Activated CD4-positive, alpha-beta memory T cell treated with anti-CD3 and anti-CD28 coated beads for 36 hours (primary cell): ENCODE measurements at regions not wholly inside any gene's neighbourhood (a gene's known extent, or its start where the extent isn't known, plus 50 kb on each side); places are given as distances from the start of the nearest gene placed in this dataset.
"Not testable (repeated sequence)": the region's sequence is repeated elsewhere in the genome, so short reads cannot be mapped to it uniquely, and the experiment has no call there.

ENCODE experiments used
- CTCF ChIA-PET: fragments of 350-600 bp; sonication (Branson Sonifier 250); formaldehyde crosslinking; loops from one replicate; lab custom pipeline; 2021; ENCODE audit warnings: antibody characterized with exemption, inconsistent platforms; lab: Charles Lee
- POLR2A ChIA-PET: fragments of 350-600 bp; sonication (Branson Sonifier 250); formaldehyde crosslinking; loops from one replicate; lab custom pipeline; 2021; ENCODE audit warnings: antibody characterized with exemption; lab: Charles Lee
- DNase-seq: peaks from one replicate; pipeline ENCODE4 v3.0.0-alpha.2; 2020
- H3K27ac Mint-ChIP-seq: one replicate; pipeline ENCODE4 v1.8.0; 2021; ENCODE audit warnings: mixed read lengths
- H3K27me3 Mint-ChIP-seq: one replicate; pipeline ENCODE4 v1.8.0; 2021; ENCODE audit warnings: mixed read lengths
- H3K36me3 Mint-ChIP-seq: one replicate; pipeline ENCODE4 v1.8.0; 2021; ENCODE audit warnings: mixed read lengths
- H3K4me1 Mint-ChIP-seq: one replicate; pipeline ENCODE4 v1.8.0; 2021; ENCODE audit warnings: low read depth, mixed read lengths
- H3K4me3 Mint-ChIP-seq: one replicate; pipeline ENCODE4 v1.8.0; 2021; ENCODE audit warnings: mild to moderate bottlenecking, mixed read lengths
- H3K9me3 Mint-ChIP-seq: one replicate; pipeline ENCODE4 v1.8.0; 2021; ENCODE audit warnings: mixed read lengths
- intact Hi-C: fragments of 100-400 bp; cut with micrococcal nuclease; formaldehyde crosslinking; loops from one replicate; pipeline ENCODE4 v1.15.1; 2023

DNA sequence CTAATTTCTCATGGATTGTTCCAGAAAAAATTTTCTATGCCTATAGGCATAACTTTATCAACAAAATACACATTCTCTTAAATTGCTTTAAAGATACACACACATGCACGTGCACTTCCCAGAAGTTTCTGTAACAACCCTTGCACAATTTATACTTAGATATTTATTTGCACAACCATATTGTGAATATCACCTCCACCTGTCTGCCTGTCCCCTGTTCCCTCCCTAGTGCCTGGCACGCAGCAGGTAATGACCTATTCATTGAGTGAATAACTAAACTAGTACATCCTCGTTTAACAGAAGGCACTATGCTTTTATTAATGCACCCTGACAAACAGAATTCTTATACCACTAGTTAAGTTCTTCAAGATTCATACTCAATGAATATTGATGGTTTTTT is 198.9 kb downstream of the BCAS1 start:
- ChIA-PET POLR2A (interaction anchor here (0.7 to 1.7 kb wide), 4 partner anchors 20 to 262 kb away, joined by 3 to 4 read pairs (median 3); no protein-coding TSS in a partner anchor), CTCF (interaction anchor here (1.1 to 2.0 kb wide), 6 partner anchors 12 to 292 kb away, joined by 3 to 14 read pairs (median 6); no protein-coding TSS in a partner anchor)
- Mint-ChIP-seq H3K36me3 (no peaks in the 10 kb centered on the region), H3K27ac (no peak overlapping the region), H3K4me3 (no peak overlapping the region), H3K4me1 (peaks cover 57% of the 10 kb centered on the region), H3K9me3 (no peaks in the 10 kb centered on the region), H3K27me3 (no peaks in the 10 kb centered on the region)
- no peak for DNase-seq
- intact Hi-C loops: loop anchor here (5.0 kb wide), 1 partner anchor 229 kb away; no protein-coding TSS in a partner anchor

DNA sequence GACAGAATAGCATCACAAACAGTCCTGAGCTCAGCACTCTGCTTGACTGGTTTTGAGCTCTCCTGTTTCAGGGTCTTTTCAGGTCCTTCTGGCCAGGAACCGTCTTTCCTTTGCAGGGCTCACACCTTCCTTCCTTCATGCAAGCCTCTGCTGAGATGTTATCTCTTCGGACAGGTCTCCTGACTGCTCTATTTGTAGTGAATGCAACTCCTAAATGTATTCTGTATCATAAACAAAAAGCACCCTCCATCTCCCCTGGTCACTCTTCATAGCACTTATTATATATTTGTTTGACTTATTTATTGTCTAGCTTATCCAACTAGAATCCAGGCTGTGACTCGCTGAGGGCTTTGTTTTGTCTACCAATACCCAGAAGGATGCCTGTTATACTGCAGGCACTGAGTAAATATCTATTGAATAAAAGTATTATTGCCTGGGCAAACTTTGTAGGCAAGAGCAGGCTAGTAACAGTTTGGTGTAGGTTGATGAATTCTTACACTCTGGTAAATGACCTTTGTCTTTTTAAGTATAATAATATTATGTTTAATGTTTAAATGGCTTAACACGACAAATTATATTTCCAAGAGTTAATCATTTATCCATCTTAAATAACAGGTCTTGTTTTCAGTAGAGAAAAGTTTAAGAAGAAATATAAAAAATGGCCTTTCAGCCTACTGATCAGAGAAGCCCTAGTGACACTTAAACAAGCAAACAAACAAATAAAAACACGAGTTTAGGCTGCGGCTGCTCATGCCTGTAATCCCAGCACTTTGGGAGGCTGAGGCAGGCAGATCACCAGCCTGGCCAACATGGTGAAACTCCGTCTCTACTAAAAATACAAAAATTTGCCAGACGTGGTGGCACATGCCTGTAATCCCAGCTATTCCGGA is 199.7 kb downstream of the BCAS1 start:
- Mint-ChIP-seq H3K9me3 (no peaks in the 10 kb centered on the region), H3K4me3 (no peak overlapping the region), H3K36me3 (no peaks in the 10 kb centered on the region), H3K4me1 (peaks cover 63% of the 10 kb centered on the region), H3K27me3 (no peaks in the 10 kb centered on the region), H3K27ac (peak overlapping the region; percentile 40)
- intact Hi-C loops: loop anchor here (5.0 kb wide), 1 partner anchor 228 kb away; no protein-coding TSS in a partner anchor
- ChIA-PET CTCF (interaction anchor here (0.7 to 1.8 kb wide), 13 partner anchors 12 to 291 kb away, joined by 3 to 9 read pairs (median 4); no protein-coding TSS in a partner anchor), POLR2A (interaction anchor here (1.3 to 1.7 kb wide), 2 partner anchors 228 to 290 kb away, joined by 3 to 5 read pairs; no protein-coding TSS in a partner anchor)
- no peak for DNase-seq

DNA sequence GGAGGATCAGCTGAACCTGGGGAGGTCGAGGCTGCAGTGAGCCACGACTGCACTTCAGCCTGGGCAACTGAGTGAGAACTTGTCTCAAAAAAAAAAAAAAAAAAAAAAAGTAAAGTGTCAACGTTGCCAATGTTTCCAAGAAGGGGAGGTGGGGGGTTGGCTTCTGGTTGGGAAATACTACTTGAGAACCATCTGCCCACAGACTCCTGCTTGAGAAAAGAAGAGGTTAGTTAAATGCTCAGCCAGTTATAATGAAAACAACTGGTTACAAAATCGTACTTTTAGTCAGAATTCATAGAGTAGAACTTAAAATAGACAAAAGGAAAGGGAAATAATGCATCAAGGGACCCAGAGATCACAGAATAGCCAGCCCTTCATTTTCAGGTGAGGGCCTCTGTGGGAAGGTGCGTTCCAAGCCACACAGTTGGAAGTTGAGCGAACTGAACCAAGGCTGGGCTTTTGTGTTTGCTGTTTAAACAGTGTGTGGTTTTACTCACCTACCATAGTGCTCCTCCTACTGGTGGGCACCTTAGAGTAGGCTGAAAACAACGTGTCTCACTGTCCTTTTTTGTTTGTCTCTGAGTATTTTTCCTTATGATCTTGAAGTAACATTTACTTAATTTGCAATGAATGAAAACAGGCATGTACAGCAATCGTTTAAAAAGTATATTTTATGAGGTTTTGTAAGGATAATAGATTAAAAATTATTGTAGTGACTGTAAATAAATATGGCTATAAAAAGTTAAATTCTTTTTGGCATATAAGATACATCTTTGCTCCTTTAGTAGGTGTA is 200.7 kb downstream of the BCAS1 start:
- peak; percentile 87 for DNase-seq
- Mint-ChIP-seq H3K27me3 (no peaks in the 10 kb centered on the region), H3K27ac (peak overlapping the region; percentile 77), H3K9me3 (no peaks in the 10 kb centered on the region), H3K36me3 (no peaks in the 10 kb centered on the region), H3K4me1 (peaks cover 68% of the 10 kb centered on the region), H3K4me3 (peak overlapping the region; percentile 52)
- CTCF ChIA-PET: interaction anchor here (0.6 to 1.8 kb wide), 13 partner anchors 14 to 359 kb away, joined by 3 to 9 read pairs (median 4); no protein-coding TSS in a partner anchor
- intact Hi-C loops: loop anchor here (1.0 to 5.0 kb wide), 10 partner anchors 24 to 290 kb away; no protein-coding TSS in a partner anchor
- POLR2A ChIA-PET: interaction anchor here (0.7 to 1.3 kb wide), 2 partner anchors 16 to 289 kb away, joined by 4 to 5 read pairs; no protein-coding TSS in a partner anchor

DNA sequence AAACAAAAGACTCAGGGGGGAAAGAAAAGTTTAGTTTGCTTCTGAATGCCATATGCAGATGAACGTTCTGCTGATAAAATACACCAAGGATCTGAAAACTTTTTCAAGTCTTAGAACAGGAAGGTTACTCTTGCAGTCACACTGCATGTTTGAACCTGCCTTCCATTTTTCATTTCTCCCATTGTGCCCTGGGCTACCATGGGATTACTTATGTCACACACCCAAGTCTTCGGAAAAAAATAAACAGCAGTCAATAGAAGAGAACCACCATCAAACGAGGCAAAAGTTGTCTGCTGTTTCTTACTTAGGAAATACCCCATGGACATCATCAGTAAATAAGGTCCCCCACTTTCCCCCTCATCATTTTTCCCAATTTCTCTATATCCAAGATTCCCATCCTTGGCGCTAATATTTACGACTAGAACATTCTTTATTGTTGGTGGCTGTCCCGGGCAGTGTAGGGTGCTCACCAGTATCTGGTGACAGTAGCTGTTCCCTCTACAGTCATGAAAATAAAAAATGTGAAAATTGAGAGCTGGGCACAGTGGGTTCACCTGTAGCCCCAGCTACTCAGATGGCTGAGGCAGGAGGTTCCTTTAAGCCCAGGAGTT is 202.5 kb downstream of the BCAS1 start:
- no peaks in the 10 kb centered on the region for H3K36me3 Mint-ChIP-seq
- H3K27me3 Mint-ChIP-seq: no peaks in the 10 kb centered on the region
- intact Hi-C loops: loop anchor here (5.0 kb wide), 1 partner anchor 41 kb away; no protein-coding TSS in a partner anchor
- H3K4me1 Mint-ChIP-seq: peaks cover 74% of the 10 kb centered on the region
- no peaks in the 10 kb centered on the region for H3K9me3 Mint-ChIP-seq
- DNase-seq: no peak
- ChIA-PET POLR2A (interaction anchor here (0.6 kb wide), 1 partner anchor 48 kb away, joined by 3 read pairs; no protein-coding TSS in a partner anchor), CTCF (no interaction called here)
- peak overlapping the region; percentile 80 for H3K27ac Mint-ChIP-seq
- H3K4me3 Mint-ChIP-seq: peak overlapping the region; percentile 51

DNA sequence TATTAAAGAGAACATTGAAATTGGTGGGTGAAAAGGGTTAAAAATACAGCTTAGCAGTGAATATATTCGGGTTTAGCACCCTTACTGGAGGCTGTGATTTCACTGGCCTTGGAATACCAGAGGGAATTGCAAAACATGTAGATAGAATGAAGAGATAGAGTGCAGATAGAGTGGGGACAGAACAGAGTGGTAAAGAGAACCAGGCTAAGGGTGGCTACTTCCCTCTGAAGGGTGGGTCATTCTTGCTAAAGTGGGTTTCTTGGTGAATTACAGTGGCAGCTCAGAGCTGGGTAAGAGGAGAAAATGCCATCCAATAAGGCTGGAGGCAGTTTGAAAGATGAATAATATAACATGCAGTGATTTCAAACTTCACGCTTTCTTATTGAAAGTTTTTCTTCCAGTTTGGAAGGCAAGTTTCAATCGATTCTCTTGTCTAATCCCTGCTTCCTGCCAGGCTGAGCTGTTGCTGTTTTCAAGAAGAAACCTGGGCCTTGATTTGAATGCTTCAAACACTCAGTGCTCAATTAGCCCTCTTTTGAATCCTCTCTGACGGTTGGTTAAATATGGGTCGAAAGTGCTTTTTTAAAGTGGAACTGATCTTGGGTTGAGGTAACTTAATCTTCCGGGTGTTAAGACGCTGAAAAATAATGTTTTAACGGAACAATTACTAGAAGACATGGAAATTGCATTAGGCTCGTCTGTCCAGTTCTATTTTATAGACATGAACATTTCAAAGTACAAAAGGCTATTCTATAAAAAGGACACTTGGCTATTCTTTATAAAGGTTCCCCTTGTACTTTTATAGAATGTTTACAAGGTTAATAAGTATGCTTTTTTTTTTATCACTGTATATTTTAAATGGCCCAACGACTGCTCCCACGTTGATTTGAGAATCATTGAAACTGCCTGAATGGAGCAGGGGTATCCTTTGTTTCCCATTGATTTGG is 203.3 kb downstream of the BCAS1 start:
- Mint-ChIP-seq H3K4me3 (peak overlapping the region; percentile 51), H3K9me3 (no peaks in the 10 kb centered on the region), H3K27ac (peak overlapping the region; percentile 80), H3K4me1 (peaks cover 68% of the 10 kb centered on the region), H3K27me3 (no peaks in the 10 kb centered on the region), H3K36me3 (no peaks in the 10 kb centered on the region)
- intact Hi-C loops: loop anchor here (5.0 kb wide), 1 partner anchor 40 kb away; no protein-coding TSS in a partner anchor
- ChIA-PET POLR2A (interaction anchor here (0.6 to 1.3 kb wide), 4 partner anchors 32 to 177 kb away, joined by 3 to 4 read pairs (median 4); no protein-coding TSS in a partner anchor), CTCF (interaction anchor here (0.7 to 4.6 kb wide), 4 partner anchors 19 to 159 kb away, joined by 3 to 24 read pairs (median 3); no protein-coding TSS in a partner anchor)
- no peak for DNase-seq

DNA sequence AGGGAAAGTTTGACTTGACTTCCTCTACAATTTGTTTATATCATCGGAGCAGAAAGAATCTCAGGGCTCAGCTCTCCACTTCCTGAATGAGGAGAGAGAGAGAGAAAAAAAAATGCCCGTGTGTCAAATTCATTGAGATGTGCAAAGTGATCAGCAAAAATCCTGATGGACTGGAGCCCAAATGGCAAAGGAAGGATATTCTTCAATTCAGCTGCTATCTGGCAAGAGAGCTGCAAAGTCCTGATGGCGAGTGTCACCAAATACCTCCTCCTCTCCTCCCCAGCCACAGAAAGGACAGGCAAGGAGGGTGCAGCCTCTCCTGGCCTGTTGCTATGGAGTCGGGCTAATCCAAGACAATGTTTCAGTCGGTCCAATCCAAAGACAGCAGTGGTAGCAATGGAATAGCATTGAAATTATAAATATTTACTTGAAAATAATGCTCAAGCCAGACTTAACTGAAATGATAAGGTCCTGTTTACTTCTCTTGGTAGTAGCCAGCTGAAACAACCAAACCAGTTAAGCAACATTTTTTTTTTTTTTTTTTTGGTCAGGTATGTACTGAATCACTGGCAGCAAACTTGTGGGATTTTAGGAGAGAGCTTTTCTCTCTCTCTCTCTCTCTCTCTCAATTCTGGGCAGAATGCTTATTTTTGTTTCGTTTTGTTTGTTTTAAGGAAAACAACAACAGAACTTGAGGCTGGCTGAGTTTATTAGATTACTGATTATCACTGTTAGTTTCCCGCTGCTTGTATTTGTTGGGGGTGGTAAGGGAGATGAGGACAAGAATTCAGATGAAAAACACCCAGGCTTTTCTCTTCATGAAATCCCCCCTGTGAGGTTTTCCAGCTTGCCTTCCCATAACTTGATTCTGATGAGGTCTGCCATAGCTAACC is 204.2 kb downstream of the BCAS1 start:
- DNase-seq: no peak
- H3K27ac Mint-ChIP-seq: peak overlapping the region; percentile 80
- peaks cover 60% of the 10 kb centered on the region for H3K4me1 Mint-ChIP-seq
- no peaks in the 10 kb centered on the region for H3K9me3 Mint-ChIP-seq
- no peaks in the 10 kb centered on the region for H3K36me3 Mint-ChIP-seq
- intact Hi-C loops: loop anchor here (5.0 kb wide), 1 partner anchor 39 kb away; no protein-coding TSS in a partner anchor
- ChIA-PET CTCF (interaction anchor here (0.7 to 4.6 kb wide), 5 partner anchors 18 to 158 kb away, joined by 3 to 24 read pairs (median 3); no protein-coding TSS in a partner anchor), POLR2A (interaction anchor here (0.6 to 1.3 kb wide), 4 partner anchors 31 to 176 kb away, joined by 3 to 4 read pairs (median 4); no protein-coding TSS in a partner anchor)
- no peaks in the 10 kb centered on the region for H3K27me3 Mint-ChIP-seq
- H3K4me3 Mint-ChIP-seq: peak overlapping the region; percentile 51

DNA sequence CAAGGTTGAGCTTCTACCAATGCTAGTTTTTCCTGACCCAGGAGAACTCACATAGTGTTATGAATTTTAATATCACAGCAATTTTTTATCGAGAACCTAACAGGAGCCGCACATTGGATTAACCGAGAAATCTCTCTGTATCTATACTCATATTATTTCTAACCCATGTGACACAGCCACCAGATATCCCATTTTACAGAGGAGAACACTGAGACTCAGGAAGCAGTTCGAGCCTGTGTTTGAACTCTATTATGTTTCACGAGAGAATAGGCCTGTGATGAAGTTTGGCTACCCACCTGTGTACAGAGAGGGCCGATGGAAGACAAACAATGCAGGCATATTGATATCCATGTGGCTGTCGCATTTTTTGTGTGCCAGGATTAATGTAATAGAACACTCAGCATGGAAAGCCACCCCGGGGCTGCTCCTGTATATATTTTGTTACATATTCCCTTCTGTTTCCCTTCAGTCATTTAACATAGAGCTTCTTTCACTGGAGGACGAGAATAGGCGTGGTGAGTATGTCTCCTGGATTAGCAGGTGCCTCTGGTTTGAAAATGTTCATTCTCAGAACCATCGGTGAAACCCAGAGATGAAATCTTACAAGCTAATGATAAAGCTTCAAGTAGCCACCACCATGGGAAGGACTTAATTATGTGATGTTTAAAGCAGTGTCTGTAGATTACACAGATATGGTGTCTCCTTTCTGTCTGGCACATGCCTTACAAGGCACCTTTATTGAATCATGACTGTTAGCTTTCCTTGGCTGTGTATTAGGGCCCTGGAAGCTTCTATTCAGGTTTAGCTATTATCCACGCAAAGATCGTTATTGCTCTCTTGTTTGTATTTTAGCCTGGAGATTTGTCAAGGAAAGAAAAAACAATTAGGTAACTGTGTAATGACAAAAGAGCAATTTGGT is 205.4 kb downstream of the BCAS1 start:
- POLR2A ChIA-PET, H3K36me3 Mint-ChIP-seq: not testable (repeated sequence)
- peaks cover 54% of the 10 kb centered on the region for H3K4me1 Mint-ChIP-seq

DNA sequence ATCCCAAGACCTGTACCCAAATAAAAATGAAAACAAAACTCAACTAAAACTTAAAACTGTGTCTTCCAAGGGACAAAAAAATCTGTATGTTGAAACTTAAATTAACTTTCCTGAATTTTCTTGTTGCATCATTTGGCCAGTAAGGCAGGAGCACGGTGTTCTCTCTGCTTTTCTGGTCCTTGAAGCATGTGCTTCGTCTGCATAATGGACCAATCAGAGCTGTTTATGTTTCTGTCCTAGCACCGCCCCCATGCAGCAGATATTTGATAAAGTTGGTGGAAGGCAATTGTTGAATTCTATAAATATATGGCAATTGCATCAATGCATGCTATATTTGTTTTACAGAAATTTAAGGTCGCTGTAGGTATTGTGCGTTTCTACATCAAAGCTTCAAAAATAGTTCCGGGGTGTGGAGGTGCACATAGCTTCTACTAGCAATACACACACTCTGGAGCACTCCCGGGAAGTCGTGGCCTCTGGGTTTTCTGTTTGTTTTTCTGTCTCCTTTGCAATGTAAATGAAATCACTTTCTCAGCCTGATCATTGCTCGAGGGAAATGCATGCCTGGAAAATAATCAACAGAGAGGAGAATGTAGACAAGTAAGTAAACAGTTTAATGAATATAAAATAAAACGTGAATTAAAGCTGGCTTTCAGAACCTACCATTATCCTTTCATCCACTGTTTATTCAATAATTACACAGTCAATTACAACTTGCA is 206.3 kb downstream of the BCAS1 start:
- H3K9me3 Mint-ChIP-seq, H3K27me3 Mint-ChIP-seq, H3K27ac Mint-ChIP-seq, intact Hi-C loops, H3K4me3 Mint-ChIP-seq, DNase-seq, H3K36me3 Mint-ChIP-seq, POLR2A ChIA-PET: not testable (repeated sequence)
- CTCF ChIA-PET: interaction anchor here (0.5 to 4.6 kb wide), 3 partner anchors 36 to 74 kb away, joined by 3 to 24 read pairs (median 3); no protein-coding TSS in a partner anchor
- peaks cover 46% of the 10 kb centered on the region for H3K4me1 Mint-ChIP-seq

More for the DNA sequence above, 205.4 kb downstream of the BCAS1 start:
- not testable (repeated sequence) for H3K27me3 Mint-ChIP-seq, H3K4me3 Mint-ChIP-seq, DNase-seq, H3K9me3 Mint-ChIP-seq
- CTCF ChIA-PET: interaction anchor here (1.0 to 4.6 kb wide), 3 partner anchors 22 to 286 kb away, joined by 3 to 24 read pairs (median 4); no protein-coding TSS in a partner anchor
- H3K27ac Mint-ChIP-seq: peak overlapping the region; percentile 80
- intact Hi-C loops: loop anchor here (5.0 kb wide), 1 partner anchor 38 kb away; no protein-coding TSS in a partner anchor
